ENCODE measurements at regions not wholly inside any gene's neighbourhood (a gene's known extent, or its start where the extent isn't known, plus 50 kb on each side); places are given as distances from the start of the nearest gene placed in this dataset.
"Not testable (repeated sequence)": the region's sequence is repeated elsewhere in the genome, so short reads cannot be mapped to it uniquely, and the experiment has no call there.

DNA sequence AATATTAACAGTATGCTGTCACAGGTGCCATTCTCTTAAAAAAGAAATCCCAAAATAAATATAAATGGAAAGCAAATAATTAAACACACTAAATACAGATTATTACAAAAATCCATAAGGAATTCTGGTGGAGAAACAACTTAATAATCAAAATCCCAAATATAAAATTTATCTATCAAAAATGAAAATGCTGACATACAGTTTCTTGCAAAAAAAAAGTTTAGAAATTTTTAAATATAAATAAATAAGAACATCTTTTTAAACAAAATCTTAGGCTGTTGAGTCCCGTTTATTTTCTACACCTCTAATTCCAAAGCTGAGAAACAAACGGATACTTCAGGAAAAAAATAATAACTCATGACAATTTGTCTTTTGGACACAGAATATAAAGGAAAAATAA is 625.5 kb downstream of the PRIM2 start:
- not testable (repeated sequence) for H3K9me3 ChIP-seq (ENCODE audit: control insufficient read depth in 4 of 4, insufficient read depth in 3 of 4, low read length in 3 of 4); H3K36me3 ChIP-seq (ENCODE audit: control insufficient read depth in 4 of 4, insufficient read depth in 4 of 4, low read length in 4 of 4); H3K27me3 ChIP-seq (ENCODE audit: control insufficient read depth in 3 of 3, insufficient read depth in 3 of 3, low read length in 2 of 3); H3K4me1 ChIP-seq (ENCODE audit: control insufficient read depth in 5 of 5, insufficient read depth in 5 of 5, low read length in 5 of 5); DNase-seq; ATAC-seq (ENCODE audit: insufficient read depth, low FRiP score); H3K4me3 ChIP-seq; H3K9ac ChIP-seq (ENCODE audit: insufficient read depth in 1 of 2, low read length in 2 of 2); H3K27ac ChIP-seq (ENCODE audit: low read depth in 1 of 2, low read length in 1 of 2)
- WGBS, 2 donors = 91 to 92% methylated on average over 2 of the region's 2 CpGs

DNA sequence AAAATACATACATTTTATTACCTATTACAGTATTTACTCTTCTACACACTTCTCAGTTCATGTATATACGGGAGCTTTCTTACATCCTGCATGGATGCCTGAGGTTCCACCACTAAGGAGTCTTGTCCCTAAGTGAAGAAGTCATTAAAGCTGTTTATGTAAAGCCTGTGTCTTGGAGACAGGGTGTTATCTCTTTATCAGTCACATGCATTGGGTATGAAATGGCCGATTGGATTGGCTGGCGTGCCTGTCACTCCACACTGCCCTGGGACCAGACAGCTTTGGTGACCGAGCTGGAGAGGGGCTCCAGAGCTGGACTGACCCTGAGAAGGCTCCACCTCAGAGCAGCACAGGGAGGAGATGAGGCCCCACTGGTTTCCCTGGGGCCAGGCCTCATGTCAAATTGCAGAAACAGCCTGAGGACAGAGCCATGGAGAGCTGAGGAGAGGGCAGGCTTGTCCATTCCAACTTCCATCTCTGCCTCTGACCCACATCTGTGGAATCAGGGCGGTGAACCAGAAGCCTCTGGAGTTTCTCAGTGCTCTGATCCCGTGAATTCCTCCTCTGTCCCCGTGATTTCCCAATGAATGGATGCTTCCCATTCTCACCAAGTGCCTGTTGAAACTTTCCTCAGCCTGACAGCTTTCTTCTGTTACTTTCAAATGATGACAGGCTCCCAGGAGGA is 628.8 kb downstream of the PRIM2 start:
- 91 to 95% methylated on average over 7 of the region's 7 CpGs for WGBS, 2 donors
- H3K9ac ChIP-seq (ENCODE audit: insufficient read depth in 1 of 2, low read length in 2 of 2); H3K36me3 ChIP-seq (ENCODE audit: control insufficient read depth in 4 of 4, insufficient read depth in 4 of 4, low read length in 4 of 4); H3K27ac ChIP-seq (ENCODE audit: low read depth in 1 of 2, low read length in 1 of 2); H3K4me3 ChIP-seq; H3K27me3 ChIP-seq (ENCODE audit: control insufficient read depth in 3 of 3, insufficient read depth in 3 of 3, low read length in 2 of 3); H3K4me1 ChIP-seq (ENCODE audit: control insufficient read depth in 5 of 5, insufficient read depth in 5 of 5, low read length in 5 of 5); DNase-seq; ATAC-seq (ENCODE audit: insufficient read depth, low FRiP score); H3K9me3 ChIP-seq (ENCODE audit: control insufficient read depth in 4 of 4, insufficient read depth in 3 of 4, low read length in 3 of 4): not testable (repeated sequence)

DNA sequence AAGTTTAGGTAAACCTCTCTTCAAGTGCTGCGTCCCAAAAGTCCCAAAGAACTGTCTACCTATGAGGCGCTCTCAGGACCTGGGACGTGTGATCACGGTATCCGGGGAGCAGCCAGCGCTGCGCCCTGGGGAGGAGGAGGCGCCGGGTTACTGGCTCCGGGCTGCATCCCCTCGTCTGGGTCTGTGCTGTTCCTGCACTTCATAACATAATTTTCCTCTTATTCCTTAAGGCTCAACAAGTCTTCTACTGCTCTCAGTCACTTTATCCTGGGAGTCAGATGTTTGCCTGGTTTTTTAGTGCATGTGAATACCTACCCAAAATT is 629.3 kb downstream of the PRIM2 start:
- DNase-seq; H3K36me3 ChIP-seq (ENCODE audit: control insufficient read depth in 4 of 4, insufficient read depth in 4 of 4, low read length in 4 of 4); H3K27me3 ChIP-seq (ENCODE audit: control insufficient read depth in 3 of 3, insufficient read depth in 3 of 3, low read length in 2 of 3); H3K9ac ChIP-seq (ENCODE audit: insufficient read depth in 1 of 2, low read length in 2 of 2); H3K4me3 ChIP-seq; H3K9me3 ChIP-seq (ENCODE audit: control insufficient read depth in 4 of 4, insufficient read depth in 3 of 4, low read length in 3 of 4); ATAC-seq (ENCODE audit: insufficient read depth, low FRiP score); H3K4me1 ChIP-seq (ENCODE audit: control insufficient read depth in 5 of 5, insufficient read depth in 5 of 5, low read length in 5 of 5); H3K27ac ChIP-seq (ENCODE audit: low read depth in 1 of 2, low read length in 1 of 2): not testable (repeated sequence)
- WGBS, 2 donors = 97 to 98% methylated on average over 11 of the region's 11 CpGs

DNA sequence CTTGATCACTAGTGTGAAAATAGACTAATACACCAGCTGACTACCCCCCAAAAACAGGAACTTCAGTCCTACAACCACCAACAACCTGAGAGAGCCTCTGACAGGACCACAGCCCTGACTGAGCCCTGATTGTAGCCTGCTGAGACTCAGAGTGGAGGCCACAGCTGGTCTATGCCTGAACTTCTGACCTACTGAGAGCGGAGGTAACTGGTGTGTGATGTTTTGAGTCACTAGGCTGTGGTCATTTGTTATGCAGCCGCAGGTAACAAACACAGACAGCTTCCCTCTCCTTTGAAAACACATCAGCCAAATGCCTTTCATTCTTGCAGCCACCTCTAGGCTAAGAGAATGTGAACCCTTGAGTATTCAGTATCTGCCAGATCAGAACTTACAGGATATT is 631.1 kb downstream of the PRIM2 start:
- not testable (repeated sequence) for H3K4me1 ChIP-seq (ENCODE audit: control insufficient read depth in 5 of 5, insufficient read depth in 5 of 5, low read length in 5 of 5); H3K4me3 ChIP-seq; H3K27ac ChIP-seq (ENCODE audit: low read depth in 1 of 2, low read length in 1 of 2); H3K9me3 ChIP-seq (ENCODE audit: control insufficient read depth in 4 of 4, insufficient read depth in 3 of 4, low read length in 3 of 4); ATAC-seq (ENCODE audit: insufficient read depth, low FRiP score); DNase-seq; H3K9ac ChIP-seq (ENCODE audit: insufficient read depth in 1 of 2, low read length in 2 of 2); H3K36me3 ChIP-seq (ENCODE audit: control insufficient read depth in 4 of 4, insufficient read depth in 4 of 4, low read length in 4 of 4); H3K27me3 ChIP-seq (ENCODE audit: control insufficient read depth in 3 of 3, insufficient read depth in 3 of 3, low read length in 2 of 3)
- 96 to 98% methylated on average over 2 of the region's 2 CpGs for WGBS, 2 donors

DNA sequence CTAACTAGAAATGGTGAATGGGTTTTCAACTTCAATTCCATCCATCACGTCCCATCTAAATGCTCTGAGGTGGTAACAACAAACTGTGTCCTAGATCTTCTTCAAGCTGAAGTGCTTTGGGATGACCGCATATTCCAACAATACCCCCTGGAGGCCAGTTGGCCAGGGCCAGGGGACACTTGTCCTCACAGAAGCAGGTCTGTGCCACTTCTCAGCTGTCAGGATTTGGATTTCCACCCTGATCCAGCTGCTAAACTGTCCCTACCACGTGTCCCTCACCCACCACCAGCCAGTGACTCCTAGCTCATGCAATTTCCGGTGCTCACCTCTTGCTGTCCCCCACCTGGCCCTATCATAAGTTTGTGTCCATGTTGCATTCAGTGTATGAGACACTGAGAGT is 633.0 kb downstream of the PRIM2 start:
- not testable (repeated sequence) for H3K27me3 ChIP-seq (ENCODE audit: control insufficient read depth in 3 of 3, insufficient read depth in 3 of 3, low read length in 2 of 3); H3K4me1 ChIP-seq (ENCODE audit: control insufficient read depth in 5 of 5, insufficient read depth in 5 of 5, low read length in 5 of 5); H3K27ac ChIP-seq (ENCODE audit: low read depth in 1 of 2, low read length in 1 of 2); ATAC-seq (ENCODE audit: insufficient read depth, low FRiP score); DNase-seq; H3K36me3 ChIP-seq (ENCODE audit: control insufficient read depth in 4 of 4, insufficient read depth in 4 of 4, low read length in 4 of 4); H3K9ac ChIP-seq (ENCODE audit: insufficient read depth in 1 of 2, low read length in 2 of 2); H3K4me3 ChIP-seq; H3K9me3 ChIP-seq (ENCODE audit: control insufficient read depth in 4 of 4, insufficient read depth in 3 of 4, low read length in 3 of 4)
- 90 to 94% methylated on average over 4 of the region's 4 CpGs for WGBS, 2 donors

DNA sequence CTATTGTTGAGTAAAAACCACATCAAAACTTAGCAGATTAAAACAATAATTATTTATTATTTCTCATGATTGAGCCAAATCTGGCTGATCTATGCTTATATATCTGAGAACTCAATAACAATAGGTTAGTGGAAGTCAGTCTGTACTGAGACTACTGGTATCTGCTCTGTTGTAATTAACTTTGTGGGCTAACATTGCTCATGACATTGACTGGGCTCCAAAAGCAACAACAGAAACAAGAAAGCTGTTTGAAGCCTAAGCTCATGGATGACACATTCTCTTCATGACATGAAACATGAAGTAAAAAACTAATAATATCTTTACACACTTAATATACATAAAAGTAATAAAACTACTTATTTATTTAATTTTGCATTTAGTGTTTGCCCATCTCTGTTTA is 649.3 kb downstream of the PRIM2 start:
- H3K36me3 ChIP-seq (ENCODE audit: control insufficient read depth in 4 of 4, insufficient read depth in 4 of 4, low read length in 4 of 4); H3K27me3 ChIP-seq (ENCODE audit: control insufficient read depth in 3 of 3, insufficient read depth in 3 of 3, low read length in 2 of 3); DNase-seq; H3K4me1 ChIP-seq (ENCODE audit: control insufficient read depth in 5 of 5, insufficient read depth in 5 of 5, low read length in 5 of 5); H3K27ac ChIP-seq (ENCODE audit: low read depth in 1 of 2, low read length in 1 of 2); H3K4me3 ChIP-seq; H3K9me3 ChIP-seq (ENCODE audit: control insufficient read depth in 4 of 4, insufficient read depth in 3 of 4, low read length in 3 of 4); H3K9ac ChIP-seq (ENCODE audit: insufficient read depth in 1 of 2, low read length in 2 of 2); ATAC-seq (ENCODE audit: insufficient read depth, low FRiP score): not testable (repeated sequence)

DNA sequence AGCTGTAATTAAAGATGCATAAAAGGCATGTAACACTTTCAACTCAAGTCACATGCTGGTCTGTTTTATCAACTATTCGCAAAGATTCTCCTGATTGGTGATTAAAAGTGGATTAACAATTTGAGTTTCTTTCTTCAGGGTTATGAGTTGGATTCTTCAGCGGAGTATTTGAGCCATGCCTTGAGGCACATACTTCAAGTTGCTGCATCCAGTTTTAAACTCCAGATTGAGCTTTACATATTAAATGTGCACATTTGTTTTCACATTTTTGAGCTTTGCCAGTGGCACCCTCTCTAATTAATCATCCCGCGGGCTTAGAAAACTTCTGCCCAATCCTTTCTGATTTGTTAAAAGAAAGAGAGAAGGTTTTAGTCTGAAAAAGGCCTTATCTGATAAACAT is 654.5 kb downstream of the PRIM2 start:
- H3K27me3 ChIP-seq (ENCODE audit: control insufficient read depth in 3 of 3, insufficient read depth in 3 of 3, low read length in 2 of 3); ATAC-seq (ENCODE audit: insufficient read depth, low FRiP score): not testable (repeated sequence)
- 91 to 92% methylated on average over 4 of the region's 4 CpGs for WGBS, 2 donors

More for the DNA sequence above, 654.5 kb downstream of the PRIM2 start:
- not testable (repeated sequence) for H3K4me1 ChIP-seq (ENCODE audit: control insufficient read depth in 5 of 5, insufficient read depth in 5 of 5, low read length in 5 of 5); H3K9me3 ChIP-seq (ENCODE audit: control insufficient read depth in 4 of 4, insufficient read depth in 3 of 4, low read length in 3 of 4); H3K27ac ChIP-seq (ENCODE audit: low read depth in 1 of 2, low read length in 1 of 2); H3K4me3 ChIP-seq; H3K9ac ChIP-seq (ENCODE audit: insufficient read depth in 1 of 2, low read length in 2 of 2); H3K36me3 ChIP-seq (ENCODE audit: control insufficient read depth in 4 of 4, insufficient read depth in 4 of 4, low read length in 4 of 4); DNase-seq
